Stimulated activated CD8-positive, alpha-beta memory T cell treated with anti-CD3 and anti-CD28 coated beads, Interleukin-4, amount 100 ng/mL, for 4 hours (primary cell): ENCODE measurements at regions not wholly inside any gene's neighbourhood (a gene's known extent, or its start where the extent isn't known, plus 50 kb on each side); places are given as distances from the start of the nearest gene placed in this dataset.

Experiments
- DNase-seq, 2 donors: peaks; one replicate each; pipeline ENCODE4 v3.0.0-alpha.2; 2020; ENCODE audit warnings: low read depth in 2 of 2, low spot score in 1 of 2

DNA sequence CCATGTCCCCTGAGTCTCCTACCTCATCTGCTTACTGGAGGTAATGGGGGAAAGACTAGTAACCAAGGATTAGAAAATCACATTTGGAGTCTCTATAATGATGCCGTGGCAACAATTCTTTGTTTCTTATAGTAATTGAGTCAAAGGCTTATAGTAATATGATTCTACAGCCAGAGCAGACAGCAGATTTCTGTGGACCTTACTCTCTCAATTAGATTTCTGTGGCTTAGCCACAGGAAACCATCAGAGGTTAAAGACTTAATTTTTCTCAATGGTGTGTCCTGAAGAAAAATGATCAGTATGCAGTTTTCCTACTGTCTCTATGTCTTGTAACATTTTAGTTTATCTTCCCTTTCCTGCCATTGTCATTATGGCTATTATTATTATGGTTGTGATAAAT lies 59.3 kb upstream of the CD180 start:
- DNase-seq: no peak

DNA sequence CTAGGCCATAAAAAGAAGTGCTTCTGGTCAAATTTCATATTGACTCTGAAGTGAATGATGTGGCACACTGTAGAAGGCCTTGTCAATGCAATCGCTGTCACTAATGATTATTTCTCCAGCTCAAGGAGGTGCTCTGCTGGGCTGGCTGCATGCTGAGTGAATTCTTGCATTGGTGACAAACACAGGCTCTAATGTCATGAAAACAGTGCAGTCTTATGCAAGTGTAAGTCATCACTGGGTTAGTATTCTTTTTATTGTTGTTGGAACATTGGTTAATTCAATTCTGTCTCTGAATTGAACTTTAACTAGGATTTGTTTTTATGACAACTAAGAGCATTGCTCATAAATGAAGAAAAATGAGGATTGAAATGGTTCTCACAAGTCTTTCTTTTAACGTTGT lies 57.3 kb upstream of the CD180 start:
- DNase-seq: no peak

- no peak for DNase-seq
Observed at GRCh38 chr5:67249590-67249895, 52.9 kb upstream of the CD180 start.

DNA sequence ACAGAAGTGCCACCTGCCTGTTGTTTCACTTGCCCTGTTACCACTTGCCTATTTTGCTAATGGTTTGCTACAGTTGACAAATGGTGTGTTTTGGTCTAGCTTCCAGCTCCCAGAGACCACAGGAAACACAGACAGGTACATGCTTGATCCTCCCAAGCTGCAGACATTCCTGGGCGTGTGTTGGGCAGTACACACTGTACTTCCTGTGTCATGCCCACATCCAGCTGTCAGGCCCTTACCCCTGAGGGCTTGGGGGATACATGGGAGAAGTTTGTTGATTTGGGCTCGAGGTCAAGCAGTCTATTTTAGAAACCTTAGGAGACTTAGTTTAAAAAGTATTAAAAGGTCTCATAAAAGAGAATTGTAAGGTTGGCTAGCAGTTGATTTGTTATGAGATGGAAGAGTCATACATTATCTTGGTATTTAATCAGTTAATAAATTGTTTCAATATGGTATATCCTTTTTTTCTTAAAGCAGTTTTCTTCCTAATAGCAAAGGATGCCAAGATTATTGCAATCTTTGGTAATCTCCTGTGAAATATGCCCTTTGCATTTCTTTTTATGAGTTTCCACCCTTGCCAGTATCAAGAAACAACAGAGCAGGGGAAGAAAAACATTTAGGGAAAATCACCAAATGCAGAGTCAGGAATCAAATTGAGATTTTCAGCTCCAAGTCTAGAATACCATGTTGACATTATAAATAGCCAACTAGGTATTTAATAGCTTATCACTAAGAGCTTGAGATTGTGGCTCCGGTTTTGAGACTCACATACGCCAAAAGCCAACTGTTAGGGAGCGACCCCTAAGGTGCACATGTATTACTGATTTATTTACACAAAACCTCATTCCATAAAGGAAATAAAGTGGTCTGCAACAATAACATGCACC lies 52.3 kb upstream of the CD180 start:
- DNase-seq: no peak

DNA sequence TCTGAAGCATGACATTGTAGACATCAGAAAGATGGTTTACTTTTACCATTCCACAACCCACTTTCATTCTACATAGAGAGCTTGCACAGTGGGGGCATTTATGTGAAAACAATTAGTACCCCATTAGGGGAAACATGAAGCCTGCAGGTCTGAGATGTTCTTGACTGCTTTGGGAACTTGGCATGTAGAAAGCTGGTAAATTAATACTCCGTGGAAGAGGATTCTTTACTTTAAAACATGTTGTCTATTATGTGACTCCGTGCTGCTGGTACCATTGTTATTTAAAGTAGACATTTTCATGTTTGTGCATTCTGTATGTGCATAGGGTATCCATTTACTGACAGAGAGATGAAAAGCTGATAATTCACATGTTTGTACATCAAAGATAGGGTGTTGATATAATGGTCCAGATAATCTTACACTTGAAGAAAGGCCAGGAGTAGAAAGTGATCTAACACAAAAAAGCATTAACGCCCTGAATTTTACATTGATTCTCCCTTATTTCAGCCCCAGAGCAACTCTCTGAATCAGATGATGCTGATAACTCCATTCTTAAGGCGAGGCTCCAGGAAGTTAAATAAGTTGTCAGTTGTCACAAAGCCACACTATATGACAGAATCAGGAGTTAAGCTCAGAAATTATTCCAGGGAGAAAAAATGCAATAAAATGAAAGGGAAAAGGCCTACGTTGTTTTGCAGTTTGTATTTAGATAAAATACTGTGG lies 50.1 kb upstream of the CD180 start:
- no peak for DNase-seq
